ENCODE measurements at regions not wholly inside any gene's neighbourhood (a gene's known extent, or its start where the extent isn't known, plus 50 kb on each side); places are given as distances from the start of the nearest gene placed in this dataset.
A peak's percentile ranks its signal among the peaks of the same experiment; 100 is the strongest.

- peak in 2 of 8 experiments; percentile 63 to 73 for ATAC-seq (replicated peaks in 6 of 8)
- H3K4me1 ChIP-seq (replicated peaks in 1 of 2), result peaks cover 2 to 6% of the 10 kb centered on the region in 2 donors
- H3K4me3 ChIP-seq, result no peak overlapping the region
- 8 to 92% (median 55%) methylated on average over 1 to 3 of the region's 3 CpGs; no CpG with 5 or more reads in 2 of the 10 experiments for WGBS, 10 experiments
- in situ Hi-C loops (cut with MboI; ENCODE audit: low pct_unique_long_range_greater_than_20kb in 2 of 9, low sequenced_read_pairs in 9 of 9, unreplicated experiment in 9 of 9), result no loop called here
- no peak overlapping the region for H3K27ac ChIP-seq
Measured at GRCh38 chr9:103068753-103069152, 73.6 kb downstream of the CYLC2 start.

- no peak overlapping the region for H3K4me3 ChIP-seq
- no peaks in the 10 kb centered on the region for H3K4me1 ChIP-seq (replicated peaks in 1 of 2)
- WGBS, 10 experiments, result 0 to 38% (median 0%) methylated on average over 1 of the region's 1 CpG; no CpG with 5 or more reads in 3 of the 10 experiments
- H3K27ac ChIP-seq, result no peak overlapping the region
- in situ Hi-C loops (cut with MboI; ENCODE audit: low pct_unique_long_range_greater_than_20kb in 2 of 9, low sequenced_read_pairs in 9 of 9, unreplicated experiment in 9 of 9), result no loop called here
- ATAC-seq (replicated peaks in 6 of 8), result no peak
Measured at GRCh38 chr9:103078581-103078980, 83.4 kb downstream of the CYLC2 start.

- ATAC-seq (replicated peaks in 6 of 8), result no peak
- no peak overlapping the region for H3K27ac ChIP-seq
- H3K4me1 ChIP-seq (replicated peaks in 1 of 2), result no peaks in the 10 kb centered on the region
- in situ Hi-C loops (cut with MboI; ENCODE audit: low pct_unique_long_range_greater_than_20kb in 2 of 9, low sequenced_read_pairs in 9 of 9, unreplicated experiment in 9 of 9), result no loop called here
- H3K4me3 ChIP-seq, result no peak overlapping the region
- 0 to 89% (median 67%) methylated on average over 1 of the region's 1 CpG; no CpG with 5 or more reads in 1 of the 10 experiments for WGBS, 10 experiments
Measured at GRCh38 chr9:103082494-103082893, 87.4 kb downstream of the CYLC2 start.

GRCh38 chr9:103089357-103089756 is 94.2 kb downstream of the CYLC2 start:
- Histone ChIP-seq H3K4me1 (replicated peaks in 1 of 2) (no peaks in the 10 kb centered on the region), H3K27ac (no peak overlapping the region), H3K4me3 (no peak overlapping the region)
- in situ Hi-C loops (cut with MboI; ENCODE audit: low pct_unique_long_range_greater_than_20kb in 2 of 9, low sequenced_read_pairs in 9 of 9, unreplicated experiment in 9 of 9), result no loop called here
- 14 to 100% (median 100%) methylated on average over 1 of the region's 1 CpG; no CpG with 5 or more reads in 3 of the 10 experiments for WGBS, 10 experiments
- ATAC-seq (replicated peaks in 6 of 8), result no peak

- Histone ChIP-seq H3K4me1 (replicated peaks in 1 of 2) (no peaks in the 10 kb centered on the region), H3K4me3 (no peak overlapping the region), H3K27ac (no peak overlapping the region)
- 0 to 95% (median 60%) methylated on average over 1 to 4 of the region's 9 CpGs; no CpG with 5 or more reads in 3 of the 10 experiments for WGBS, 10 experiments
- no peak for ATAC-seq (replicated peaks in 6 of 8)
- in situ Hi-C loops (cut with MboI; ENCODE audit: low pct_unique_long_range_greater_than_20kb in 2 of 9, low sequenced_read_pairs in 9 of 9, unreplicated experiment in 9 of 9), result no loop called here
Measured at GRCh38 chr9:103104101-103104500, 109.0 kb downstream of the CYLC2 start.

- ATAC-seq (replicated peaks in 6 of 8), result no peak
- 0 to 100% (median 13%) methylated on average over 1 to 2 of the region's 2 CpGs; no CpG with 5 or more reads in 1 of the 10 experiments for WGBS, 10 experiments
- in situ Hi-C loops (cut with MboI; ENCODE audit: low pct_unique_long_range_greater_than_20kb in 2 of 9, low sequenced_read_pairs in 9 of 9, unreplicated experiment in 9 of 9), result no loop called here
- Histone ChIP-seq H3K4me3 (no peak overlapping the region), H3K4me1 (replicated peaks in 1 of 2) (no peaks in the 10 kb centered on the region), H3K27ac (no peak overlapping the region)
Measured at GRCh38 chr9:103116246-103116645, 121.1 kb downstream of the CYLC2 start.

GRCh38 chr9:103126494-103126893 is 131.4 kb downstream of the CYLC2 start:
- Histone ChIP-seq H3K27ac (no peak overlapping the region), H3K4me1 (replicated peaks in 1 of 2) (no peaks in the 10 kb centered on the region), H3K4me3 (no peak overlapping the region)
- in situ Hi-C loops (cut with MboI; ENCODE audit: low pct_unique_long_range_greater_than_20kb in 2 of 9, low sequenced_read_pairs in 9 of 9, unreplicated experiment in 9 of 9), result no loop called here
- no peak for ATAC-seq (replicated peaks in 6 of 8)
- WGBS, 10 experiments, result 0 to 100% (median 29%) methylated on average over 1 to 2 of the region's 2 CpGs; no CpG with 5 or more reads in 3 of the 10 experiments

GRCh38 chr9:103139891-103140290 is 144.8 kb downstream of the CYLC2 start:
- H3K4me1 ChIP-seq (replicated peaks in 1 of 2), result no peaks in the 10 kb centered on the region
- H3K4me3 ChIP-seq, result no peak overlapping the region
- H3K27ac ChIP-seq, result no peak overlapping the region
- WGBS, 10 experiments, result 11 to 100% (median 86%) methylated on average over 1 to 2 of the region's 2 CpGs
- no peak for ATAC-seq (replicated peaks in 6 of 8)
- in situ Hi-C loops (cut with MboI; ENCODE audit: low pct_unique_long_range_greater_than_20kb in 2 of 9, low sequenced_read_pairs in 9 of 9, unreplicated experiment in 9 of 9), result no loop called here

GRCh38 chr9:103152473-103152872 is 157.3 kb downstream of the CYLC2 start:
- no peaks in the 10 kb centered on the region for H3K4me1 ChIP-seq (replicated peaks in 1 of 2)
- H3K27ac ChIP-seq, result no peak overlapping the region
- 0 to 100% (median 55%) methylated on average over 1 of the region's 2 CpGs; no CpG with 5 or more reads in 4 of the 10 experiments for WGBS, 10 experiments
- ATAC-seq (replicated peaks in 6 of 8), result no peak
- in situ Hi-C loops (cut with MboI; ENCODE audit: low pct_unique_long_range_greater_than_20kb in 2 of 9, low sequenced_read_pairs in 9 of 9, unreplicated experiment in 9 of 9), result no loop called here
- H3K4me3 ChIP-seq, result no peak overlapping the region

GRCh38 chr9:103167530-103167929 is 172.4 kb downstream of the CYLC2 start:
- WGBS, 10 experiments, result 2 to 93% (median 56%) methylated on average over 4 of the region's 4 CpGs
- no peak for ATAC-seq (replicated peaks in 6 of 8)
- Histone ChIP-seq H3K4me3 (no peak overlapping the region), H3K4me1 (replicated peaks in 1 of 2) (no peaks in the 10 kb centered on the region), H3K27ac (no peak overlapping the region)
- in situ Hi-C loops (cut with MboI; ENCODE audit: low pct_unique_long_range_greater_than_20kb in 2 of 9, low sequenced_read_pairs in 9 of 9, unreplicated experiment in 9 of 9), result no loop called here

GRCh38 chr9:103168254-103168653 is 173.1 kb downstream of the CYLC2 start:
- 0 to 92% (median 17%) methylated on average over 1 of the region's 1 CpG; no CpG with 5 or more reads in 2 of the 10 experiments for WGBS, 10 experiments
- Histone ChIP-seq H3K4me1 (replicated peaks in 1 of 2) (no peaks in the 10 kb centered on the region), H3K4me3 (no peak overlapping the region), H3K27ac (no peak overlapping the region)
- in situ Hi-C loops (cut with MboI; ENCODE audit: low pct_unique_long_range_greater_than_20kb in 2 of 9, low sequenced_read_pairs in 9 of 9, unreplicated experiment in 9 of 9), result no loop called here
- ATAC-seq (replicated peaks in 6 of 8), result no peak

- Histone ChIP-seq H3K4me3 (no peak overlapping the region), H3K4me1 (replicated peaks in 1 of 2) (no peaks in the 10 kb centered on the region), H3K27ac (no peak overlapping the region)
- ATAC-seq (replicated peaks in 6 of 8), result no peak
- 0 to 83% (median 9%) methylated on average over 1 of the region's 1 CpG; no CpG with 5 or more reads in 2 of the 10 experiments for WGBS, 10 experiments
- in situ Hi-C loops (cut with MboI; ENCODE audit: low pct_unique_long_range_greater_than_20kb in 2 of 9, low sequenced_read_pairs in 9 of 9, unreplicated experiment in 9 of 9), result no loop called here
Measured at GRCh38 chr9:103169798-103170197, 174.7 kb downstream of the CYLC2 start.

GRCh38 chr9:103183701-103184171 is 188.6 kb downstream of the CYLC2 start:
- WGBS, 10 experiments, result 0 to 93% (median 37%) methylated on average over 2 to 5 of the region's 6 CpGs; no CpG with 5 or more reads in 4 of the 10 experiments
- Histone ChIP-seq H3K4me3 (no peak overlapping the region), H3K27ac (no peak overlapping the region), H3K4me1 (replicated peaks in 1 of 2) (no peaks in the 10 kb centered on the region)
- ATAC-seq (replicated peaks in 6 of 8), result peak in 6 of 8 experiments; percentile 44 to 69 (median 60)
- in situ Hi-C loops (cut with MboI; ENCODE audit: low pct_unique_long_range_greater_than_20kb in 2 of 9, low sequenced_read_pairs in 9 of 9, unreplicated experiment in 9 of 9), result no loop called here

GRCh38 chr9:103186959-103187358 is 191.8 kb downstream of the CYLC2 start:
- in situ Hi-C loops (cut with MboI; ENCODE audit: low pct_unique_long_range_greater_than_20kb in 2 of 9, low sequenced_read_pairs in 9 of 9, unreplicated experiment in 9 of 9), result no loop called here
- ATAC-seq (replicated peaks in 6 of 8), result no peak
- WGBS, 10 experiments, result 40 to 100% (median 94%) methylated on average over 1 to 5 of the region's 22 CpGs; no CpG with 5 or more reads in 7 of the 10 experiments
- H3K4me3 ChIP-seq, result no peak overlapping the region
- no peak overlapping the region for H3K27ac ChIP-seq
- H3K4me1 ChIP-seq (replicated peaks in 1 of 2), result no peaks in the 10 kb centered on the region
